IMR-90 (cell line): ENCODE measurements at regions not wholly inside any gene's neighbourhood (a gene's known extent, or its start where the extent isn't known, plus 50 kb on each side); places are given as distances from the start of the nearest gene placed in this dataset.
A peak's percentile ranks its signal among the peaks of the same experiment; 100 is the strongest.

Source experiments
- ATAC-seq: fragments of 200-7000 bp; cut with Tn5 transposase; 2 replicates; pipeline ENCODE4 v1.9.1; 2020; ENCODE audit warnings: low read depth, mild to moderate bottlenecking, moderate library complexity
- BruUV-seq: library from RNA; stranded (reverse); fragments of 400-500 nt; replicated peaks from 2 replicates; lab custom pipeline; 2021; lab: Mats Ljungman, UMichigan
- CTCF ChIA-PET: fragments of 300-600 bp; formaldehyde crosslinking; extraction: SDS; loops from one replicate; lab custom pipeline; 2021; ENCODE audit warnings: antibody characterized with exemption; lab: Yijun Ruan, JAX
- POLR2A ChIA-PET: fragments of 300-600 bp; sonication (Branson Sonifier 250); formaldehyde crosslinking; loops from one replicate; lab custom pipeline; 2022; ENCODE audit warnings: antibody characterized with exemption; ENCODE audit not compliant: unreplicated experiment; lab: Charles Lee
- DNase-seq: peaks from one replicate; pipeline ENCODE4 v3.0.0; 2013
- H2AFZ ChIP-seq: replicated peaks from 2 replicates; pipeline ENCODE3; 2013; ENCODE audit warnings: low read length, mild to moderate bottlenecking; ENCODE audit not compliant: poor library complexity
- H2AK5ac ChIP-seq: 2 replicates; pipeline ENCODE4 v1.6.1; 2013; ENCODE audit warnings: low read depth, low read length, inconsistent platforms
- H2AK9ac ChIP-seq: replicated peaks from 2 replicates; pipeline ENCODE3; 2013; ENCODE audit warnings: mild to moderate bottlenecking, low read depth, low read length, moderate library complexity; ENCODE audit not compliant: poor library complexity
- H2BK120ac ChIP-seq: 2 replicates; pipeline ENCODE4 v1.6.1; 2013; ENCODE audit warnings: low read depth, low read length, inconsistent platforms
- H2BK15ac ChIP-seq: 3 replicates; pipeline ENCODE4 v1.6.1; 2013; ENCODE audit warnings: low read depth, low read length, inconsistent platforms
- H2BK20ac ChIP-seq: 2 replicates; pipeline ENCODE4 v1.6.1; 2013; ENCODE audit warnings: low read depth, mild to moderate bottlenecking, inconsistent platforms, low read length, moderate library complexity
- H2BK5ac ChIP-seq: 2 replicates; pipeline ENCODE4 v1.6.1; 2013; ENCODE audit warnings: mild to moderate bottlenecking, low read depth, low read length, inconsistent platforms; ENCODE audit not compliant: poor library complexity, severe bottlenecking
- H3K14ac ChIP-seq: replicated peaks from 2 replicates; pipeline ENCODE4 v1.6.1; 2013; ENCODE audit warnings: low read depth, low read length, inconsistent platforms
- H3K18ac ChIP-seq: 2 replicates; pipeline ENCODE4 v1.6.1; 2013; ENCODE audit warnings: low read depth, low read length, control low read depth
- H3K23ac ChIP-seq: 2 replicates; pipeline ENCODE4 v1.6.1; 2013; ENCODE audit warnings: low read depth, low read length, inconsistent platforms
- H3K27ac ChIP-seq: 2 replicates; pipeline ENCODE4 v1.5.1; 2013; ENCODE audit warnings: mild to moderate bottlenecking, control low read depth, low read length; ENCODE audit not compliant: insufficient read depth
- H3K27me3 ChIP-seq: 2 replicates; pipeline ENCODE4 v1.6.1; 2013; ENCODE audit warnings: low read length; ENCODE audit not compliant: control insufficient read depth, insufficient read depth
- H3K36me3 ChIP-seq: 2 replicates; pipeline ENCODE4 v1.6.1; 2013; ENCODE audit warnings: low read length, mixed read lengths; ENCODE audit not compliant: control insufficient read depth, insufficient read depth
- H3K4ac ChIP-seq: 2 replicates; pipeline ENCODE4 v1.6.1; 2013; ENCODE audit warnings: low read depth, low read length, inconsistent platforms
- H3K4me1 ChIP-seq: 2 replicates; pipeline ENCODE4 v1.6.1; 2013; ENCODE audit warnings: low read length, mixed read lengths; ENCODE audit not compliant: control insufficient read depth, insufficient read depth
- H3K4me2 ChIP-seq: 2 replicates; pipeline ENCODE4 v1.6.1; 2013; ENCODE audit warnings: low read depth, mild to moderate bottlenecking, control low read depth, low read length, moderate library complexity
- H3K4me3 ChIP-seq: 2 replicates; pipeline ENCODE4 v1.5.1; 2013; ENCODE audit warnings: low read depth, mild to moderate bottlenecking, control low read depth, low read length, moderate library complexity; ENCODE audit not compliant: insufficient read depth
- H3K56ac ChIP-seq: 2 replicates; pipeline ENCODE4 v1.6.1; 2013; ENCODE audit warnings: low read length, inconsistent platforms; ENCODE audit not compliant: insufficient read depth; ENCODE audit errors: extremely low read depth
- H3K79me1 ChIP-seq, 2 experiments: 2 replicates each; pipeline ENCODE4 v1.6.1; 2013; ENCODE audit warnings: low read length in 2 of 2, inconsistent platforms in 1 of 2, low read depth in 1 of 2
- H3K9ac ChIP-seq: 2 replicates; pipeline ENCODE4 v1.6.1; 2013; ENCODE audit warnings: low read depth, low read length, control low read depth
- H3K9me1 ChIP-seq: 2 replicates; pipeline ENCODE4 v1.6.1; 2013; ENCODE audit warnings: low read length, inconsistent platforms; ENCODE audit not compliant: insufficient read depth
- H3K9me3 ChIP-seq: 2 replicates; pipeline ENCODE4 v1.6.1; 2013; ENCODE audit warnings: low read length; ENCODE audit not compliant: control insufficient read depth, insufficient read depth
- H4K20me1 ChIP-seq: 2 replicates; pipeline ENCODE4 v1.6.1; 2013; ENCODE audit warnings: low read length, inconsistent platforms; ENCODE audit not compliant: insufficient read depth
- H4K5ac ChIP-seq: 2 replicates; pipeline ENCODE4 v1.6.1; 2013; ENCODE audit warnings: mild to moderate bottlenecking, low read depth, low read length, control low read depth
- H4K8ac ChIP-seq, 2 experiments: 2 replicates each; pipeline ENCODE4 v1.6.1; 2013; ENCODE audit warnings: low read depth in 2 of 2, low read length in 2 of 2, control low read depth in 1 of 2, inconsistent platforms in 1 of 2
- H4K91ac ChIP-seq: 2 replicates; pipeline ENCODE4 v1.6.1; 2013; ENCODE audit warnings: low read depth, low read length, inconsistent platforms; ENCODE audit not compliant: insufficient read depth
- CTCF ChIP-seq: conservative IDR thresholded peaks from 2 replicates; pipeline ENCODE4 v1.5.1; 2012; ENCODE audit warnings: mild to moderate bottlenecking, low read depth, low read length, improper control_type of control experiment
- MAFK ChIP-seq: IDR thresholded peaks from 2 replicates; pipeline ENCODE4 v1.6.1; 2012; ENCODE audit warnings: low read depth, low read length, improper control_type of control experiment
- WGBS, 2 experiments: methylation state at CpG; one replicate each; pipeline versions ENCODE4 v1.1.5 to v1.1.7; 2013; ENCODE audit warnings: missing lambda C conversion rate in 2 of 2; ENCODE audit not compliant: insufficient read length in 1 of 2; ENCODE audit errors: extremely low coverage in 2 of 2; 5-methylcytosine and 5-hydroxymethylcytosine counted together
- dilution Hi-C: fragments of 300-500 bp; cut with HindIII; formaldehyde crosslinking; loops from one replicate; pipeline ENCODE4 v1.14.3; 2018; ENCODE audit warnings: low sequenced_read_pairs; ENCODE audit not compliant: unreplicated experiment
- in situ Hi-C: fragments of 300-500 bp; cut with MboI; formaldehyde crosslinking; loops from 3 replicates; pipeline ENCODE4 v1.14.3; 2019; ENCODE audit warnings: low sequenced_read_pairs, inconsistent platforms, mixed read lengths
- intact Hi-C: fragments of 100-400 bp; cut with micrococcal nuclease; formaldehyde crosslinking; loops from 2 replicates; pipeline ENCODE4 v1.10.0; 2022

- Histone ChIP-seq H3K9me1 (no peaks in the 10 kb centered on the region), H3K79me1 (no peaks in the 10 kb centered on the region), H3K56ac (no peak overlapping the region), H3K23ac (no peak overlapping the region), H3K9ac (no peak overlapping the region), H4K5ac (no peak overlapping the region), H2BK5ac (no peak overlapping the region), H3K9me3 (peaks cover 5% of the 10 kb centered on the region), H3K4me3 (no peak overlapping the region), H2BK120ac (no peak overlapping the region), H3K4me2 (no peak overlapping the region), H3K27ac (no peak overlapping the region), H2BK15ac (no peak overlapping the region), H2AK5ac (no peak overlapping the region), H4K20me1 (no peaks in the 10 kb centered on the region), H3K4ac (no peak overlapping the region), H3K36me3 (no peaks in the 10 kb centered on the region), H3K27me3 (no peaks in the 10 kb centered on the region), H4K8ac (no peak overlapping the region), H2AK9ac (no peak overlapping the region), H4K91ac (no peak overlapping the region), H2BK20ac (no peak overlapping the region), H3K18ac (no peak overlapping the region), H3K14ac (no peak overlapping the region), H3K4me1 (no peaks in the 10 kb centered on the region), H2AFZ (no peak overlapping the region)
- ATAC-seq (no peak), DNase-seq (peak; percentile 18)
- ChIA-PET POLR2A (no interaction called here), CTCF (no interaction called here)
- no TSS peak for BruUV-seq
- intact Hi-C loops: no loop called here
- dilution Hi-C loops: no loop called here
- no CpG with 5 or more reads among the region's 2 CpGs for WGBS, 2 experiments
- in situ Hi-C loops: no loop called here
- TF ChIP-seq CTCF (no peak), MAFK (no peak)
Measured at GRCh38 chr9:1216532-1216931, 166.4 kb downstream of the DMRT2 start.
